ENCODE measurements at regions not wholly inside any gene's neighbourhood (a gene's known extent, or its start where the extent isn't known, plus 50 kb on each side); places are given as distances from the start of the nearest gene placed in this dataset.

- Histone ChIP-seq H2AK5ac (ENCODE audit: low read depth, low read length) (no peak overlapping the region), H4K5ac (ENCODE audit: low read depth, low read length) (no peak overlapping the region), H3K56ac (ENCODE audit: extremely low read depth, insufficient read depth, low read length) (no peak overlapping the region), H3K79me1 (ENCODE audit: low read depth in 1 of 2, low read length in 2 of 2) (no peaks in the 10 kb centered on the region), H2BK15ac (ENCODE audit: low read depth, low read length) (no peak overlapping the region), H3K4me2 (ENCODE audit: low read depth, low read length) (no peak overlapping the region), H4K20me1 (ENCODE audit: insufficient read depth, low read length) (no peaks in the 10 kb centered on the region), H3K18ac (ENCODE audit: low read depth, low read length) (no peak overlapping the region), H2BK120ac (ENCODE audit: low read depth, low read length) (no peak overlapping the region), H2BK5ac (ENCODE audit: low read depth, low read length, poor library complexity, severe bottlenecking) (no peak overlapping the region), H3K9ac (ENCODE audit: low read depth, low read length) (no peak overlapping the region), H3K9me1 (ENCODE audit: insufficient read depth, low read length) (peaks cover 3% of the 10 kb centered on the region; the same call in 1 of the 2 replicates), H3K14ac (replicated peaks; ENCODE audit: low read depth, low read length) (no peak overlapping the region), H3K36me3 (ENCODE audit: control insufficient read depth, insufficient read depth, low read length) (no peaks in the 10 kb centered on the region), H3K23ac (ENCODE audit: low read depth, low read length) (no peak overlapping the region), H3K4ac (ENCODE audit: low read depth, low read length) (no peak overlapping the region), H3K4me1 (ENCODE audit: control insufficient read depth, insufficient read depth, low read length) (peaks cover 2% of the 10 kb centered on the region; the same call in 1 of the 2 replicates), H2BK20ac (ENCODE audit: low read depth, low read length) (no peak overlapping the region), H3K9me3 (ENCODE audit: control insufficient read depth, insufficient read depth, low read length) (no peaks in the 10 kb centered on the region), H2AFZ (replicated peaks; ENCODE audit: low read length, poor library complexity) (no peak overlapping the region), H2AK9ac (replicated peaks; ENCODE audit: low read depth, low read length, poor library complexity) (no peak overlapping the region), H4K8ac (ENCODE audit: low read depth in 2 of 2, low read length in 2 of 2) (no peak overlapping the region), H3K27ac (ENCODE audit: insufficient read depth, low read length) (no peak overlapping the region), H4K91ac (ENCODE audit: insufficient read depth, low read depth, low read length) (no peak overlapping the region), H3K27me3 (ENCODE audit: control insufficient read depth, insufficient read depth, low read length) (no peaks in the 10 kb centered on the region; the same call in 1 of the 2 replicates), H3K4me3 (ENCODE audit: insufficient read depth, low read depth, low read length) (no peak overlapping the region)
- ChIA-PET CTCF (no interaction called here), POLR2A (ENCODE audit: unreplicated experiment) (no interaction called here)
- dilution Hi-C loops (cut with HindIII; ENCODE audit: low sequenced_read_pairs, unreplicated experiment) (no loop called here), intact Hi-C loops (cut with micrococcal nuclease) (no loop called here), in situ Hi-C loops (cut with MboI; ENCODE audit: low sequenced_read_pairs) (no loop called here)
- DNase-seq (peak; percentile 12), ATAC-seq (ENCODE audit: low read depth) (no peak)
- WGBS, 2 experiments (ENCODE audit: extremely low coverage in 2 of 2, insufficient read length in 1 of 2): no CpG with 5 or more reads among the region's 2 CpGs
- no TSS peak for BruUV-seq (replicated peaks)
- TF ChIP-seq CEBPB (IDR thresholded peaks at IDR 0.05; ENCODE audit: low read depth, low read length) (no peak), RFX5 (IDR thresholded peaks at IDR 0.05; ENCODE audit: low read depth, low read length) (no peak), POLR2A (IDR thresholded peaks at IDR 0.05; ENCODE audit: low read depth, low read length) (no peak), BHLHE40 (IDR thresholded peaks at IDR 0.05; ENCODE audit: low read depth, low read length) (no peak), FOS (IDR thresholded peaks at IDR 0.05; ENCODE audit: low read depth, low read length) (no peak), RCOR1 (IDR thresholded peaks at IDR 0.05; ENCODE audit: insufficient replicate concordance, low read length) (no peak), USF2 (IDR thresholded peaks at IDR 0.05; ENCODE audit: low read depth, low read length) (no peak), NFE2L2 (IDR thresholded peaks at IDR 0.05; ENCODE audit: low read depth, low read length) (no peak), MAFK (IDR thresholded peaks at IDR 0.05; ENCODE audit: low read depth, low read length) (no peak), CHD1 (IDR thresholded peaks at IDR 0.05; ENCODE audit: low read depth, low read length) (no peak), MXI1 (IDR thresholded peaks at IDR 0.05; ENCODE audit: borderline replicate concordance, low read depth, low read length) (no peak), RAD21 (IDR thresholded peaks at IDR 0.05; ENCODE audit: low read length) (no peak)
Measured at GRCh38 chr11:127639916-127640315, 639.3 kb upstream of the KIRREL3 start.
